Spleen (tissue), 11 donors: ENCODE measurements at regions not wholly inside any gene's neighbourhood (a gene's known extent, or its start where the extent isn't known, plus 50 kb on each side); places are given as distances from the start of the nearest gene placed in this dataset.
"Not testable (repeated sequence)": the region's sequence is repeated elsewhere in the genome, so short reads cannot be mapped to it uniquely, and the experiment has no call there.

ENCODE experiments used
- DNase-seq: peaks from one replicate; pipeline ENCODE4 v3.0.0-alpha.2; 2020
- H3K27ac ChIP-seq, 8 donors: fragments of 200-600 bp; sonication (generic) in 7 of 8; 1 replicate in 4 of 8; 2 replicates in 4 of 8; pipeline versions ENCODE4 v1.5.0 to v1.8.0; 2016 to 2021; ENCODE audit warnings: inconsistent platforms in 4 of 8, mild to moderate bottlenecking in 4 of 8, moderate library complexity in 1 of 8
- H3K27me3 ChIP-seq, 7 donors: fragments of 200-600 bp; sonication (generic) in 6 of 7; replicated peaks in 1 of 7; 1 replicate in 4 of 7; 2 replicates in 3 of 7; pipeline versions ENCODE4 v1.5.0 to v1.8.0; 2016 to 2021; ENCODE audit warnings: inconsistent platforms in 3 of 7, mild to moderate bottlenecking in 1 of 7
- H3K36me3 ChIP-seq, 6 donors: fragments of 200-600 bp; sonication (generic) in 5 of 6; 1 replicate in 4 of 6; 2 replicates in 2 of 6; pipeline versions ENCODE4 v1.5.0 to v1.8.0; 2016 to 2021; ENCODE audit warnings: inconsistent platforms in 2 of 6
- H3K4me1 ChIP-seq, 6 donors: fragments of 200-600 bp; sonication (generic) in 5 of 6; 1 replicate in 3 of 6; 2 replicates in 3 of 6; pipeline versions ENCODE4 v1.5.0 to v1.8.0; 2016 to 2021; ENCODE audit warnings: inconsistent platforms in 3 of 6
- H3K4me3 ChIP-seq, 8 donors: fragments of 200-600 bp; sonication (generic) in 7 of 8; 1 replicate in 4 of 8; 2 replicates in 4 of 8; pipeline versions ENCODE4 v1.5.0 to v1.8.0; 2016 to 2021; ENCODE audit warnings: inconsistent platforms in 4 of 8, mild to moderate bottlenecking in 4 of 8, moderate library complexity in 2 of 8
- H3K9me3 ChIP-seq, 8 donors: fragments of 200-600 bp; sonication (generic) in 7 of 8; 1 replicate in 4 of 8; 2 replicates in 4 of 8; pipeline versions ENCODE4 v1.5.0 to v1.8.0; 2016 to 2021; ENCODE audit warnings: inconsistent platforms in 4 of 8
- CTCF ChIP-seq, 11 experiments: fragments of 200-600 bp in 7 of 11; fragments of 450-650 bp in 4 of 11; sonication (generic) in 4 of 11; IDR thresholded peaks in 8 of 11; conservative IDR thresholded peaks in 3 of 11; 1 replicate in 7 of 11; 2 replicates in 4 of 11; pipeline versions ENCODE4 v1.4.0 to v1.8.0; 2016 to 2021; ENCODE audit warnings: antibody characterized with exemption in 11 of 11, inconsistent platforms in 4 of 11, mild to moderate bottlenecking in 1 of 11
- POLR2A ChIP-seq, 3 donors: fragments of 450-650 bp; IDR thresholded peaks; one replicate each; pipeline ENCODE4 v1.5.1; 2017; ENCODE audit warnings: antibody characterized with exemption in 3 of 3, mild to moderate bottlenecking in 1 of 3
- POLR2AphosphoS5 ChIP-seq, 3 donors: sonication (generic); formaldehyde crosslinking; IDR thresholded peaks; one replicate each; pipeline ENCODE4 v1.5.1; 2017; ENCODE audit warnings: antibody characterized with exemption in 3 of 3
- WGBS, 5 donors: extraction: QIAGEN DNeasy Blood & Tissue Kit in 3 of 5; methylation state at CpG; one replicate each; pipeline versions ENCODE4 v1.1.5 to v1.1.7; 2013 to 2018; 5-methylcytosine and 5-hydroxymethylcytosine counted together
- intact Hi-C: fragments of 100-400 bp; cut with DNase I; formaldehyde crosslinking; loops from one replicate; pipeline ENCODE4 v1.15.0; 2023; ENCODE audit warnings: low total_unique reads
- donor health status: healthy with polysubstance abuse.
- donor health status: DM: no; HTN: no; CAD: no; lungs with moderate emphysema.
- donor health status: DM: no; HTN: no; CAD: no.
- donor health status: Bipolar disorder and iron deficiency.
- donor health status: healthy.
- donor health status: DM: no; HTN: no; CAD: no.
- donor health status: DM: yes; HTN: yes; CAD: no.

GRCh38 chr16:31785126-31785525, 88.5 kb upstream of the ZNF267 start:
- whole genome bisulfite sequencing, 5 donors = 60 to 79% (median 74%) methylated on average over 2 of the region's 2 CpGs
- Histone ChIP-seq H3K4me3 (no peak overlapping the region), H3K9me3 (peaks cover 26 to 100% (median 99%) of the 10 kb centered on the region in 8 donors), H3K27me3 (no peaks in the 10 kb centered on the region), H3K36me3 (no peaks in the 10 kb centered on the region), H3K27ac (no peak overlapping the region), H3K4me1 (no peaks in the 10 kb centered on the region)
- intact Hi-C loops = no loop called here
- no peak for DNase-seq
- TF ChIP-seq CTCF (IDR thresholded peaks at IDR 0.05 in 8 of 11, conservative IDR thresholded peaks at IDR 0.05 in 3 of 11) = no peak

- Histone ChIP-seq H3K9me3 (peaks cover 0 to 54% (median 15%) of the 10 kb centered on the region in 8 donors), H3K27ac (no peak overlapping the region)
- 87 to 90% (median 89%) methylated on average over 3 of the region's 3 CpGs for WGBS, 5 donors
Measured at GRCh38 chr16:31807086-31807485, 66.5 kb upstream of the ZNF267 start.

GRCh38 chr16:31810863-31811262, 62.7 kb upstream of the ZNF267 start:
- H3K4me1 ChIP-seq = no peaks in the 10 kb centered on the region
- no peak for DNase-seq
- H3K4me3 ChIP-seq = no peak overlapping the region
- TF ChIP-seq POLR2A (IDR thresholded peaks at IDR 0.05) (no peak), POLR2AphosphoS5 (IDR thresholded peaks at IDR 0.05) (no peak), CTCF (IDR thresholded peaks at IDR 0.05 in 8 of 11, conservative IDR thresholded peaks at IDR 0.05 in 3 of 11) (no peak)
- intact Hi-C loops = no loop called here
- no peaks in the 10 kb centered on the region for H3K36me3 ChIP-seq
- H3K27ac ChIP-seq = no peak overlapping the region
- H3K27me3 ChIP-seq = peaks cover 0 to 8% (median 0%) of the 10 kb centered on the region in 7 donors
- H3K9me3 ChIP-seq = peaks cover 0 to 17% (median 0%) of the 10 kb centered on the region in 8 donors
- 54 to 61% (median 59%) methylated on average over 5 of the region's 5 CpGs for WGBS, 5 donors

More at GRCh38 chr16:31807086-31807485, 66.5 kb upstream of the ZNF267 start:
- no peaks in the 10 kb centered on the region for H3K4me1 ChIP-seq
- H3K36me3 ChIP-seq = no peaks in the 10 kb centered on the region
- TF ChIP-seq POLR2AphosphoS5 (IDR thresholded peaks at IDR 0.05) (no peak), CTCF (IDR thresholded peaks at IDR 0.05 in 8 of 11, conservative IDR thresholded peaks at IDR 0.05 in 3 of 11) (no peak), POLR2A (IDR thresholded peaks at IDR 0.05) (no peak)
- no peak overlapping the region for H3K4me3 ChIP-seq
- no peak for DNase-seq
- intact Hi-C loops = no loop called here
- H3K27me3 ChIP-seq = peaks cover 0 to 8% (median 0%) of the 10 kb centered on the region in 7 donors

GRCh38 chr16:31816141-31816540, 57.5 kb upstream of the ZNF267 start:
- 25 to 90% (median 85%) methylated on average over 1 to 3 of the region's 6 CpGs for WGBS, 5 donors
- intact Hi-C loops = not testable (repeated sequence)

GRCh38 chr16:31819386-31819785, 54.2 kb upstream of the ZNF267 start:
- DNase-seq = no peak
- TF ChIP-seq CTCF (IDR thresholded peaks at IDR 0.05 in 8 of 11, conservative IDR thresholded peaks at IDR 0.05 in 3 of 11) = no peak
- TF ChIP-seq POLR2AphosphoS5 (IDR thresholded peaks at IDR 0.05) = no peak
- no peak for TF ChIP-seq POLR2A (IDR thresholded peaks at IDR 0.05)
- Histone ChIP-seq H3K27me3 (peaks cover 2 to 61% (median 10%) of the 10 kb centered on the region in 7 donors), H3K36me3 (no peaks in the 10 kb centered on the region), H3K9me3 (peaks cover 0 to 43% (median 10%) of the 10 kb centered on the region in 8 donors), H3K27ac (no peak overlapping the region), H3K4me3 (no peak overlapping the region), H3K4me1 (no peaks in the 10 kb centered on the region)
- intact Hi-C loops = no loop called here
- 25 to 51% (median 33%) methylated on average over 8 to 38 of the region's 38 CpGs for WGBS, 5 donors

More at GRCh38 chr16:31816141-31816540, 57.5 kb upstream of the ZNF267 start:
- peaks cover 0 to 37% (median 10%) of the 10 kb centered on the region in 7 donors for H3K27me3 ChIP-seq
- not testable (repeated sequence) for H3K36me3 ChIP-seq, H3K4me3 ChIP-seq, H3K27ac ChIP-seq, DNase-seq, H3K4me1 ChIP-seq
- H3K9me3 ChIP-seq = peaks cover 0 to 22% (median 10%) of the 10 kb centered on the region in 8 donors
